ENCODE measurements at regions not wholly inside any gene's neighbourhood (a gene's known extent, or its start where the extent isn't known, plus 50 kb on each side); places are given as distances from the start of the nearest gene placed in this dataset.

- peaks cover 15 to 29% (median 23%) of the 10 kb centered on the region in 5 donors for H3K9me3 Mint-ChIP-seq
- H3K27me3 Mint-ChIP-seq: peaks cover 28 to 49% of the 10 kb centered on the region in 2 donors
- H3K36me3 Mint-ChIP-seq: peaks cover under 1 to 23% (median 2%) of the 10 kb centered on the region in 3 donors
- H3K4me1 ChIP-seq (ENCODE audit: insufficient read depth, low read length): no peaks in the 10 kb centered on the region
- H3K27me3 ChIP-seq (ENCODE audit: insufficient read depth, low read length, poor library complexity, severe bottlenecking): no peaks in the 10 kb centered on the region
- ChIA-PET POLR2A (no interaction called here), CTCF (no interaction called here)
- H3K36me3 ChIP-seq (ENCODE audit: insufficient read depth, low read length): no peaks in the 10 kb centered on the region
- H3K27ac Mint-ChIP-seq: peak overlapping the region in 2 of 8 donors; percentile 12 to 66
- no peak for DNase-seq
- no peaks in the 10 kb centered on the region for H3K4me1 Mint-ChIP-seq
- H3K4me3 Mint-ChIP-seq: no peak overlapping the region
- no peaks in the 10 kb centered on the region for H3K9me3 ChIP-seq (ENCODE audit: low read length)
- H3K4me3 ChIP-seq (ENCODE audit: low read length): no peak overlapping the region
- no peak overlapping the region for H3K27ac ChIP-seq (ENCODE audit: low read depth, low read length)
Observed at GRCh38 chr2:239456940-239457339, 56.1 kb upstream of the HDAC4 start.

- H3K9me3 ChIP-seq (ENCODE audit: low read length): no peaks in the 10 kb centered on the region
- Mint-ChIP-seq H3K4me3 (no peak overlapping the region), H3K27ac (no peak overlapping the region), H3K27me3 (peaks cover 36 to 47% of the 10 kb centered on the region in 2 donors), H3K36me3 (peaks cover 2 to 30% (median 2%) of the 10 kb centered on the region in 3 donors), H3K9me3 (peaks cover 18 to 34% (median 32%) of the 10 kb centered on the region in 5 donors), H3K4me1 (no peaks in the 10 kb centered on the region)
- no peak overlapping the region for H3K27ac ChIP-seq (ENCODE audit: low read depth, low read length)
- H3K27me3 ChIP-seq (ENCODE audit: insufficient read depth, low read length, poor library complexity, severe bottlenecking): no peaks in the 10 kb centered on the region
- H3K4me3 ChIP-seq (ENCODE audit: low read length): no peak overlapping the region
- H3K36me3 ChIP-seq (ENCODE audit: insufficient read depth, low read length): no peaks in the 10 kb centered on the region
- DNase-seq: no peak
- ChIA-PET POLR2A (no interaction called here), CTCF (no interaction called here)
- H3K4me1 ChIP-seq (ENCODE audit: insufficient read depth, low read length): no peaks in the 10 kb centered on the region
Observed at GRCh38 chr2:239455436-239456203, 54.8 kb upstream of the HDAC4 start.

- Mint-ChIP-seq H3K36me3 (peaks cover 0 to 30% (median 2%) of the 10 kb centered on the region in 3 donors), H3K27ac (no peak overlapping the region), H3K27me3 (peaks cover 35 to 41% of the 10 kb centered on the region in 2 donors), H3K4me1 (no peaks in the 10 kb centered on the region), H3K9me3 (peaks cover 18 to 35% (median 32%) of the 10 kb centered on the region in 5 donors), H3K4me3 (no peak overlapping the region)
- Histone ChIP-seq H3K4me3 (ENCODE audit: low read length) (no peak overlapping the region), H3K27me3 (ENCODE audit: insufficient read depth, low read length, poor library complexity, severe bottlenecking) (no peaks in the 10 kb centered on the region), H3K27ac (ENCODE audit: low read depth, low read length) (no peak overlapping the region), H3K9me3 (ENCODE audit: low read length) (no peaks in the 10 kb centered on the region), H3K36me3 (ENCODE audit: insufficient read depth, low read length) (no peaks in the 10 kb centered on the region), H3K4me1 (ENCODE audit: insufficient read depth, low read length) (no peaks in the 10 kb centered on the region)
- ChIA-PET CTCF (no interaction called here), POLR2A (no interaction called here)
- DNase-seq: no peak
Observed at GRCh38 chr2:239454507-239454906, 53.7 kb upstream of the HDAC4 start.

Data from CD8-positive, alpha-beta memory T cell (primary cell).